ENCODE measurements at regions not wholly inside any gene's neighbourhood (a gene's known extent, or its start where the extent isn't known, plus 50 kb on each side); places are given as distances from the start of the nearest gene placed in this dataset.

GRCh38 chr16:79928142-79928873, 327.8 kb upstream of the MAF start:
- intact Hi-C loops (cut with DNase I), result no loop called here
- H3K4me1 ChIP-seq (replicated peaks in 1 of 2), result no peaks in the 10 kb centered on the region
- no peak overlapping the region for H3K4me3 ChIP-seq
- no peak for TF ChIP-seq POLR2A (IDR thresholded peaks at IDR 0.05)
- no peak for TF ChIP-seq CTCF (IDR thresholded peaks at IDR 0.05)
- H3K9me3 ChIP-seq (replicated peaks in 1 of 3), result no peaks in the 10 kb centered on the region
- H3K36me3 ChIP-seq (replicated peaks in 1 of 2), result no peaks in the 10 kb centered on the region
- DNase-seq, result no peak
- WGBS, 4 donors, result 62 to 73% (median 70%) methylated on average over 9 of the region's 9 CpGs
- H3K27ac ChIP-seq, result no peak overlapping the region
- no peaks in the 10 kb centered on the region for H3K27me3 ChIP-seq

- WGBS, 4 donors, result 73 to 80% (median 78%) methylated on average over 11 of the region's 11 CpGs
- Histone ChIP-seq H3K9me3 (replicated peaks in 1 of 3) (no peaks in the 10 kb centered on the region), H3K27ac (no peak overlapping the region), H3K27me3 (no peaks in the 10 kb centered on the region), H3K36me3 (replicated peaks in 1 of 2) (no peaks in the 10 kb centered on the region), H3K4me3 (no peak overlapping the region), H3K4me1 (replicated peaks in 1 of 2) (no peaks in the 10 kb centered on the region)
- intact Hi-C loops (cut with DNase I), result no loop called here
- DNase-seq, result no peak
- TF ChIP-seq POLR2A (IDR thresholded peaks at IDR 0.05), result no peak
- TF ChIP-seq CTCF (IDR thresholded peaks at IDR 0.05), result no peak
These were observed 326.1 kb upstream of the MAF start for GRCh38 chr16:79926451-79927205.

GRCh38 chr16:79923431-79923830, 322.9 kb upstream of the MAF start:
- Histone ChIP-seq H3K36me3 (replicated peaks in 1 of 2) (no peaks in the 10 kb centered on the region), H3K9me3 (replicated peaks in 1 of 3) (no peaks in the 10 kb centered on the region), H3K27me3 (no peaks in the 10 kb centered on the region), H3K27ac (no peak overlapping the region), H3K4me3 (no peak overlapping the region), H3K4me1 (replicated peaks in 1 of 2) (no peaks in the 10 kb centered on the region)
- WGBS, 4 donors, result 80 to 89% (median 85%) methylated on average over 3 of the region's 3 CpGs
- TF ChIP-seq POLR2A (IDR thresholded peaks at IDR 0.05), result no peak
- no peak for TF ChIP-seq CTCF (IDR thresholded peaks at IDR 0.05)
- no peak for DNase-seq
- intact Hi-C loops (cut with DNase I), result no loop called here

- WGBS, 4 donors, result 85 to 92% (median 87%) methylated on average over 3 of the region's 3 CpGs
- intact Hi-C loops (cut with DNase I), result no loop called here
These were observed 320.1 kb upstream of the MAF start for GRCh38 chr16:79920685-79921084.

More at GRCh38 chr16:79920685-79921084, 320.1 kb upstream of the MAF start:
- no peaks in the 10 kb centered on the region for H3K36me3 ChIP-seq (replicated peaks in 1 of 2)
- H3K27ac ChIP-seq, result no peak overlapping the region
- H3K27me3 ChIP-seq, result no peaks in the 10 kb centered on the region
- no peak overlapping the region for H3K4me3 ChIP-seq
- no peak for DNase-seq
- TF ChIP-seq CTCF (IDR thresholded peaks at IDR 0.05), result no peak
- TF ChIP-seq POLR2A (IDR thresholded peaks at IDR 0.05), result no peak
- no peaks in the 10 kb centered on the region for H3K4me1 ChIP-seq (replicated peaks in 1 of 2)
- no peaks in the 10 kb centered on the region for H3K9me3 ChIP-seq (replicated peaks in 1 of 3)
